HL-60 (cell line): ENCODE measurements at regions not wholly inside any gene's neighbourhood (a gene's known extent, or its start where the extent isn't known, plus 50 kb on each side); places are given as distances from the start of the nearest gene placed in this dataset.

Experiments used
- DNase-seq, 2 experiments: peaks; one replicate each; pipeline ENCODE4 v3.0.0-alpha.2; 2010 to 2020; ENCODE audit warnings: low read depth in 1 of 2, low spot score in 1 of 2
- H3K27ac ChIP-seq: fragments of 250-450 bp; sonication (Bioruptor Pico); replicated peaks from 2 replicates; pipeline ENCODE4 v1.5.1; 2020; ENCODE audit warnings: mild to moderate bottlenecking, moderate library complexity
- H3K27me3 ChIP-seq: fragments of 250-450 bp; sonication (Bioruptor Pico); 2 replicates; pipeline ENCODE4 v1.5.1; 2021; ENCODE audit warnings: mild to moderate bottlenecking, moderate library complexity; ENCODE audit not compliant: insufficient read depth, poor library complexity, severe bottlenecking
- H3K4me3 ChIP-seq: replicated peaks from 2 replicates; pipeline ENCODE4 v1.5.1; 2011; ENCODE audit warnings: mild to moderate bottlenecking, control low read depth, low read length; ENCODE audit not compliant: insufficient read depth
- GABPA ChIP-seq: IDR thresholded peaks from 2 replicates; pipeline ENCODE4 v1.6.1; 2012; ENCODE audit warnings: low read depth
- POLR2AphosphoS5 ChIP-seq: IDR thresholded peaks from 2 replicates; pipeline ENCODE4 v1.6.1; 2012; ENCODE audit warnings: low read depth
- REST ChIP-seq: IDR thresholded peaks from 2 replicates; pipeline ENCODE4 v1.6.1; 2012; ENCODE audit warnings: low read depth; ENCODE audit not compliant: insufficient replicate concordance
- SPI1 ChIP-seq: IDR thresholded peaks from 2 replicates; pipeline ENCODE4 v1.6.1; 2012; ENCODE audit warnings: low read depth, mild to moderate bottlenecking, borderline replicate concordance
- TF ChIP-seq, protein P1 (sequence below): IDR thresholded peaks from one replicate; pipeline ENCODE4 v1.5.1; 2011; ENCODE audit warnings: low read length, control low read depth, inconsistent platforms; ENCODE audit not compliant: insufficient read depth

DNA sequence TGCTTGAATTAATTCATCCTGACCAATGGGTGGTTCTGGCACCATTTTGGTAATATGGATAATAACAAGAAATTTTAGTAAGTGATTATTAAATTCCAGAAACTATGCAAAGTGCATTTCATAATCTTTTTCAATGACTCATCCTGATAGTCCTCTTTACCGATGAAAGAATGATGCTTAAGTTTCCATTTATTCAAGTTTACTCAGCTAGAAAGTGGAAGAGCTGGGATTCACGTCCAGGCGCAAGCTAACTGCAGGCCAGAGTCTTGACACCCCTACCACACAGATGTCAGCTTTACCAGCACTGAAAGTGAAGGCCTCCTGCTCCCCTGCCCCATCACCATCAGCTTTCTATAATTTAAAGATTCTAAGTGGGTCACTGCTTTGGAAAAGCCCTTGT, 493.5 kb upstream of the WWC1 start:
- Histone ChIP-seq H3K27ac (no peak overlapping the region), H3K27me3 (no peaks in the 10 kb centered on the region), H3K4me3 (no peak overlapping the region)
- TF ChIP-seq GABPA (no peak), REST (no peak), POLR2AphosphoS5 (no peak), SPI1 (no peak)
- TF ChIP-seq, protein P1, sequence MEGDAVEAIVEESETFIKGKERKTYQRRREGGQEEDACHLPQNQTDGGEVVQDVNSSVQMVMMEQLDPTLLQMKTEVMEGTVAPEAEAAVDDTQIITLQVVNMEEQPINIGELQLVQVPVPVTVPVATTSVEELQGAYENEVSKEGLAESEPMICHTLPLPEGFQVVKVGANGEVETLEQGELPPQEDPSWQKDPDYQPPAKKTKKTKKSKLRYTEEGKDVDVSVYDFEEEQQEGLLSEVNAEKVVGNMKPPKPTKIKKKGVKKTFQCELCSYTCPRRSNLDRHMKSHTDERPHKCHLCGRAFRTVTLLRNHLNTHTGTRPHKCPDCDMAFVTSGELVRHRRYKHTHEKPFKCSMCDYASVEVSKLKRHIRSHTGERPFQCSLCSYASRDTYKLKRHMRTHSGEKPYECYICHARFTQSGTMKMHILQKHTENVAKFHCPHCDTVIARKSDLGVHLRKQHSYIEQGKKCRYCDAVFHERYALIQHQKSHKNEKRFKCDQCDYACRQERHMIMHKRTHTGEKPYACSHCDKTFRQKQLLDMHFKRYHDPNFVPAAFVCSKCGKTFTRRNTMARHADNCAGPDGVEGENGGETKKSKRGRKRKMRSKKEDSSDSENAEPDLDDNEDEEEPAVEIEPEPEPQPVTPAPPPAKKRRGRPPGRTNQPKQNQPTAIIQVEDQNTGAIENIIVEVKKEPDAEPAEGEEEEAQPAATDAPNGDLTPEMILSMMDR: no peak
- DNase-seq: no peak

DNA sequence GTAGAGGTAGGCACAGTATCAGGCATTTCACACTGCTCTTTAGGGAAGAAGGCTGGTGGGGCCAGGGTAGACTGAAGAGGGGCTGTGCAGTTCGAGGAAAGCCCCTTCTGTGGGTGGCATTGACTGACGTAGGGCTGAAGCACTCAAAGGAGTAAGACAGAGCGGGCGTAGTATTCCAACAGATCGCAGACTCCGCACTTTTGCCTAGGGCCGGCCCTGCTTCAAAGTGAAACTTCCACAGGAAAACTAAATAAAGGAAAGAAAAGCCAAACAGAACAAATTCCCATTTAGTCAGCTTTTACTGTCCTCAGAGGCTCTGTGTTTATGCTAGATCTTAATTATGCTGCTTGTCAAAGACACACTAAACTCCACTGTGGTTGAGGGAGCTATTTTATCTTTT, 493.0 kb upstream of the WWC1 start:
- TF ChIP-seq, protein P1: no peak
- no peak for TF ChIP-seq POLR2AphosphoS5
- TF ChIP-seq REST: no peak
- TF ChIP-seq SPI1: no peak
- TF ChIP-seq GABPA: no peak
- DNase-seq: no peak
- no peaks in the 10 kb centered on the region for H3K27me3 ChIP-seq
- no peak overlapping the region for H3K4me3 ChIP-seq
- no peak overlapping the region for H3K27ac ChIP-seq

DNA sequence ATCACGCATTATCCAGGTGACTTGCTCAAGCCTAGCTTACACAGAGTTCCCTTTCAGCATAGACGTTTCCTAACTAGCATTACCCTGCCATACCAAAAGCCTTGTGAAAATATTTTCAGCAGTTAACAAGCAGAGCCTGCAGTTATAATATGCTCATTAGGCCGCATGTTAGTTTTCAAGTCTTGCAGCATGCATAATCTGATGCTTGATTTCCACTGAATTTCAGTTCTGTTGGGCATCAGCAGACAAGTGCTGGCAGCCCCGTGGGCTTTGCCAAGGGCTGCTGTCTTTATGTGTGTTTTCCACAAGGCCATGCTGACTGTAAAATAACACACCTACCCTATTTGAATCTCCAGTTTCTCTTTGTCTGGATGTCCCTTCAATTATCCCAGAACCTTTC, 491.0 kb upstream of the WWC1 start:
- Histone ChIP-seq H3K4me3 (no peak overlapping the region), H3K27ac (no peak overlapping the region), H3K27me3 (no peaks in the 10 kb centered on the region)
- TF ChIP-seq REST (no peak), GABPA (no peak), SPI1 (no peak), POLR2AphosphoS5 (no peak)
- no peak for DNase-seq

- no peak for DNase-seq
- H3K27ac ChIP-seq: no peak overlapping the region
- H3K4me3 ChIP-seq: no peak overlapping the region
- TF ChIP-seq POLR2AphosphoS5: no peak
- no peak for TF ChIP-seq GABPA
- no peak for TF ChIP-seq REST
- TF ChIP-seq, protein P1: no peak
- no peak for TF ChIP-seq SPI1
- no peaks in the 10 kb centered on the region for H3K27me3 ChIP-seq
Measured at GRCh38 chr5:167801999-167802398, 489.4 kb upstream of the WWC1 start.
